Anterior cingulate cortex (tissue), 58 donors: ENCODE measurements at regions not wholly inside any gene's neighbourhood (a gene's known extent, or its start where the extent isn't known, plus 50 kb on each side); places are given as distances from the start of the nearest gene placed in this dataset.
"Not testable (repeated sequence)": the region's sequence is repeated elsewhere in the genome, so short reads cannot be mapped to it uniquely, and the experiment has no call there.

Experiments used
- DNase-seq, 58 donors: peaks; one replicate each; lab custom pipeline; 2025; lab: John Stamatoyannopoulos, UW

DNA sequence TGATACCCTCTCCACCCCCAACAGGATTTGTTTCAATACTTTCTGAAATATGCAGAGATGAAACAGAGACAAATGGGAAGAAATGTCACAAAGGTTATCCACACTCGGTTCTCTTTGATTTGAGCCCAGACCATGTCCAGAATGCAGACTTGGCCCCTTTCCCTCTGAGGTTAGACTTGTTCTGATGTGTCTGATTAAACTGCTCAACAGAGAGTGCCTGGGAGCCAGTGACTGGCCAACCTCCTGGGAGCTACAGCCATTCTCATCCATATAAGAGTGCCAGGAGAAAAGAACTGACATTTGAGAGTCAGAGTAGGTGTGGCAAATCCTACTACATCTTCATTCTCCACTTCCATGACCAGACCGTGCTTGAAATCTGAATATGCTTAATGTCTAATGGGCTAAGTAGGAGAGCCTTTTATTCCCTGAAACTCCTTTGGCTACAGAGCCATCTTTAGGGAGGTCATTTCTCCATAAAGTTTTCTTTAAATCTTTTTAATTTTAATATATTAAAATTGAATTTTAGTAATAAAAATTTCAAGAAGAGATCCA lies 201.4 kb downstream of the BLID start:
- DNase-seq: no peak

GRCh38 chr11:121909596-121909995 lies 206.4 kb downstream of the BLID start:
- DNase-seq: no peak

DNA sequence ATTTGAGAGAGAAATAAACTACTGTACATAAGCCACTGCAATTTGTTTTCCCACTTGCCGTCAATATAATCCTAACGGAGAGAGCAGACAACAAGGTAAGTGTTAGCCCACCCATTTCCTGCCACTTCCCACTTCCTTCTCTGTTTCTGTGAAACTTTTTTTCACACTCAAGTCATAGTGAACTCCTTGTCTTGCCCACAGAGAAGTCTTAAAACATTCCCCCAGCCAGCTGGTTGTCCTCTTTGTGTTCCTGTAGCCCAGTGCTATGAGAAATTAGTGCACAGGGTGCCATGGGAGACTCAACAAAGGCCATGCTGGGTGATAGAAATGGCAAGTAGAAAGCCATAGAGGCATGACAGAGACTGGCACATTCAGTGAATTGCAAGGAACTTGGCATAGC lies 208.6 kb downstream of the BLID start:
- no peak for DNase-seq

- DNase-seq: no peak
Measured at GRCh38 chr11:121904148-121904547, 211.9 kb downstream of the BLID start.

DNA sequence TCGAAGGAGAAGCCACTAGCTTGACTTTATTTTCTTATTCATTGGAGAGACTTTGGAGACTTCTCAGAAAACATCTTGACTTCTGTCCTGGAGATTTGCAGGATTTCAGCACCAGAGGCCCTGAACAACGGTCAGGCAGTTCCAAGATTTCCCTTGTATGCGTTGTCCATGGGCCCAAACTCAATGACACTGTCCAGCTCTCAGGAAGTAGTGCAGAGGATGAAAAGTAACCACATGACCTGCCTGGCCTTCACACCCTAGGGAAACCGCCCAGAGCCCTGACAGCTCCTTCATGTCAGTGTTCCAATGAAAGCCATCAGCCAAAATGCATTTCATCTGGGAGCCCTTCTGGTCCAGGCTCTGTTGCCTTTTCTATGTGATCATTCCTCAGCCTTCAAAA lies 214.1 kb downstream of the BLID start:
- DNase-seq: no peak

GRCh38 chr11:121901417-121901816 lies 214.6 kb downstream of the BLID start:
- DNase-seq: not testable (repeated sequence)

DNA sequence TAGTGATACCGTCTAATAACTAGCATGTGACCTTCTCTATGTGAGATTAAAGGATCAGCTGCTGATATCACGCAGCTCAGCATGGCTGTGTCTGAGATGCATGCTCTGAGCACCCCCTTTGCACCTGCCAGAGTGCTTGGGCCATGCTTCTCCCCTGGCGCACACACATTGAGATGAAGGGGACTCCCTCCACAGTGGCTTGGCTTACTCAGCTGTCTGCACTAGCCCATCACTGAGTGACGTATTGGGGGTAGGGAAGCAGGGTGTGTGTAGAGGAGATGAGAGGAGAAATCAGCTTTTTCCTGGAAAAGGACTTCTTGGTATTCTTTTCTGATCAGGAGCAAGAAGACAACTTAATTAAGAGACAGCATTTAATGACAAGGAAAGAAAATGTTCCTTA lies 216.5 kb downstream of the BLID start:
- no peak for DNase-seq

DNA sequence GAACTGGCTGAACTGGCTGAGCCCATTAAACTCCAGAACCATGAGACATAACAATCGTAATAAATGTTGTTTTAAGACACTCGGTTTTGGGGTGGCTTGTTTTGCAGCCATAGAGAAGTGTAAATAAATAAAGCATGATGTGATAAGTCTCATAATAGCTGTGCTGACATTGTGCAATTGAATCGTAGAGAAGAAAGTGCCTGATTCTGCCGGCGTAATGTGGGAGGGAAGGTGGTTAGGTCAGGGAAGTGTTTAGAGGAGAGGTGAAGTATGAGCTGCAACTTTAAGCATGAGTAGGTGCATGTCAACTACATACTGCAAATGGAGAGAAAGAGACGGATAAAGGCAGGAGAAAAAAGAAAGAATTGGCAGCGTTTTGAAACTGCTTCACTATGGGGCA lies 217.1 kb downstream of the BLID start:
- DNase-seq: no peak

GRCh38 chr11:121895919-121896318 lies 220.1 kb downstream of the BLID start:
- no peak for DNase-seq

DNA sequence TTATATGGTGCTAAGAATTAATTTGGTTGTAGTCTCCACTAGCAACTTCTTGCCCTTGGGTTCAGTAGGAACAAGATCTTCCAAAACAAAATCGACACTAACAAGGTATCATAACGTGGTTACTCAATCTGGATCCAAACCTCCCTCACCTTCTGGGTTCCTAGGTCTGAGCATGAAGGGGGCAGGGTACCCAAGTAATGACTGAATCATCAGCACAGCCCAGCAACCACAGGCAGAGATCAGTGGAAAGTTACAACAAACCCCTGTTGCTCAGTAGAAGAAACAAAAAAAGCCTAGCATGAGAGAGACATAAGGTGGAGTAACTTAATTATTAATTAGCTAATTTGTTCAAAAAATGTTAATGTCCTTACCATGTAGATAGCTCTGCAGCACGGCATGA lies 221.4 kb downstream of the BLID start:
- no peak for DNase-seq

DNA sequence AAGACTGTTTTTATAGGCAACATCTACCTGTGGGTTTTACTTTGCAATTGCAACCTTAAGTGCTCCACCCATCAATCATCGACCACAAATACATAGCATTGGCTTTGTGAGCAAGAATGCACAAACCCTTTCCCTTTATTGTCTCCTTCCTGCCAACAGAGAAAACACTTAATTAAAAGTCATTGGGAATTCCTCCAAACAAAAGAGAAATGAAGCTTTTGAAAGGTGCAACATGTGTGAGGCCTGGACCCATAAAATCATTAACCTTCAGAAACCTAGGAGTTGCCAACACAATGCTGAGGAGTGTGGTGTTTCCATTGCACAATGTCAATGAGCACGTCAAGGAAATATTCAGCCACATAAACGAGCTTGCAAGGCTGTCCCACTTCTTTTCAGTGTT lies 223.2 kb downstream of the BLID start:
- DNase-seq: no peak

DNA sequence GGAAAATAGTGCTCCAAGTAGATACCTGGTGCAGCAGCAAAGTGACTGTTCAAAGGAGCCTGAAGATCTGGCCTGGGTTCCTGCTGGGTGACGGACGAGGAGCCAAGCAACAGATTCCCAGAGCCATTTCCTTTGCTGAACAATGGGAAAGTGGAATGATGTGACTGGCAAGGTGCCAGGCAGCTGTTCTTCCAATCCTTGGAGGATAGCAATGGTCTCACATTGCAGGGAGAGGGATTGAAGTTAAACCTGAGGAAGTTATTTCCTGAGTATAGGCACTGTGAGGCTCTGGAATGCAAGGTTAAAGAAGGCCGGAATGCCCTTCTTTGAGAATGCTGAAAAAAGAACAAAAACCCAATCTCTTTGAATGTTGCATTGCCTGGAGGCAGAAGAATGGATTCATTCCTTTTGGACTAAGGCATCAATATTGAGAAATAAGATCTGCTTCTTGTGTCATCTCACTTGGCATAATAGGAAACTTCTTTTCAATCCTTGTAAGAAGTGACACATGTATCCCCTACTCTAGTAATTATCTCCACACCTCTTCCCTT lies 223.8 kb downstream of the BLID start:
- DNase-seq: peak in 1 of 58 donors; percentile 19

DNA sequence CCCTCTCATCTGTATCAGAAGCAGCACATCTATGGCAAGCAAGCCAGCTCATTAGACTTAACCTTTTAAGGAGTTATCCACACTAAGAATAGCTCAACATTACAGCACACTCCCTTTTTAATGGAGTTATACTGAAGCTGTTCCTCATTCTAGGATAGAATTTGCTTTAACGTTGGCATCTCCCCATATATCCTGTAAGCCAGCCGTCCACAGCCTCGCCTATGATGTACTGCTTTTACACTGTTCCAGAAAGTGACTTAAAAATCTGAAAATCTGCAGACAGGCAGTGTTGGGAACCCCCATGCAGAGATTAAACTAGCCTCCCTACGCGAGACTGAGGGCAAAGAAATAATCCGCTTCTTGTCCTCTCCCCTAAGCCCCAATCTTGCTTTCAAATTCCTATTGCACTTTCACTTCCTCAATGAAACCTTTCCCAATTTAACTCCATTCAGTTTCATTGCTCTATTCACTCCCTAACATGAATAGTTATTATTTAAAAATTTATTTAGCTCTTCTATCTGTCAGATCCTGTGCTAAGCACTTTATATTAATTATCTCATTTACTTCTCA lies 225.0 kb downstream of the BLID start:
- no peak for DNase-seq

- peak in 14 of 58 donors; percentile 3 to 48 (median 22) for DNase-seq
Measured at GRCh38 chr11:121890377-121890776, 225.6 kb downstream of the BLID start.

DNA sequence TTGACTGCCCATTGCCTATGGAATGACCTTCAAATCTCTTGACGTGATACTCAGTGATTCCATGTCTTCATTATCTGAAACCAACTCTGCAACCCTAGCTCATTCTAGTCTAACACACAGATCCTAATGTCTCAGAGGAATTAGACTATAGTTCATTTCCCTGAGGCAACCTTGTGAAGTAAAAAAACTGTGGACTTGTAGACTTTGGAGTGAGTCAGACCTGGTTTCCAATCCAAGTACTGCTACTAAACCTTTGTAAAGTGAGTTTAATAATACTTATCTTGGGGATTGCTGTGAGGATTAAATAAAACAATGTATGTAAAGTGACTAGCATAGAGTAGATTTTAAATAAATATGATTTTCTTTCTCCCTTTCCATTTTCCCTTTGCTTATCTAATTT lies 226.1 kb downstream of the BLID start:
- DNase-seq: no peak

GRCh38 chr11:121889186-121889585 lies 226.8 kb downstream of the BLID start:
- DNase-seq: no peak

DNA sequence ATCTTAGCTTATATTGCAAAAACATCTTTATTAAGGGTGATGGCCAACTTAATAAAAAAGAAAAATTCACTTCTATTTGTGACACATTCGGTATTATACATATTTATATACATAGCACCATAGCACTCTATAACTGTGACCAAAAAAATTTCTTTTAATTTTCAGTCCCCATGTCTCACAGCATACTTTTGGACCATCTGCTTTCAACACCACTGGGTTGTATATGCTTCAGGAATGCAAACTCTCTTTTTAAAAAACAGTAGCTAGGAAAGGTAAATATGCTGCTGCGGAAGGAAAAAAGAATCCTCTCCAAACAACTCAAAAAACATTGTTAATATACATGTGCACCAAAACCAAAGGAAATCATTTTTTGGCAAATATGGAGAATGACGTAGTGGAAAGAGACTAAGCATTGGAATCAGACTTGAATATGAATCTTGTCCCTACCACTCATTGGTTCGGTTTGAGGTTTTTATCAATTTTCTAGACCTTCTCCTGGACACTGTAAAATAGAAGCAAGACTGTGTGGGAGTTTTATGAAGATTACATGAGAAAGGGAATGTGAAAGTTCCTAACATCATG lies 227.9 kb downstream of the BLID start:
- DNase-seq: no peak

DNA sequence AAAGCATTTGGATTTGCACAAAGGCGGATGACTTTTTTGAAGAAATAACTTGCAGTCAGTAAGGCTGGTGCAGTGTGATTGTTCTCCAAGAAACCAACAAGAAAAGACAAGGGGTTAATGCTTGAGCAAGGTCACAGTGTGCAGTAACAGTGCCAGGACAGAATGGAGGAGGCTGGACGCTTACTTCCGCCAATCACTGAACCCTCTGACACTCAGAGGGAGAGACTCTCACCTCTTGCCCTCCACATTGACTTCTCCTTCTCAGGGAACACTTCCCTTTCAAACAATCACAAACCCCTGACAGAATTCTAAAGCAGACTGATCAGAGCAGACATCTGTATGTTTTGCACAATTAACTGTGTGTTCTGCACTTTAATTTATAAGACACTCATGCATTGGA lies 228.4 kb downstream of the BLID start:
- DNase-seq: peak in 1 of 58 donors; percentile 6

- DNase-seq: no peak
Measured at GRCh38 chr11:121886996-121887395, 229.0 kb downstream of the BLID start.

- peak in 18 of 58 donors; percentile 4 to 47 (median 20) for DNase-seq
Measured at GRCh38 chr11:121886005-121886734, 229.8 kb downstream of the BLID start.

DNA sequence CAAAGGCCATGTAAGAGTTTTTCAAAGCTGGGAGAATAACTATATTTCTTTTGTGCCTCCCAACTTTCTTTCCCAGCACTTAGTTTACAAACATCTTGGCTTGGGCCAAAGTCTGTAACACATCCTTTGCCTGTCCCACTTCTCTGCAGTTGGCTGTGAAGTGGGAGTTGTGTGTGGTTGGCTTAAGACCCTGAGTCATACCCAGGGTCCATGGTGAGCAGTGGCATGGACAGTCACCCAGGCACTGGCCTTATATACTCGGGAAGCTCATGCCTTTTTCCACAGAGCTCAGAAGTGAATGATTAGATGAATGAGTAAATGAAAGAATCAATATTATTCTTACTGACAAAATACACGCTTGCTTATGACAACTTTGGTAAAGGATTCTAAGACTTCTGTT lies 231.4 kb downstream of the BLID start:
- no peak for DNase-seq

- DNase-seq: no peak
Measured at GRCh38 chr11:121881806-121882205, 234.2 kb downstream of the BLID start.
